ENCODE measurements at regions not wholly inside any gene's neighbourhood (a gene's known extent, or its start where the extent isn't known, plus 50 kb on each side); places are given as distances from the start of the nearest gene placed in this dataset.

DNA sequence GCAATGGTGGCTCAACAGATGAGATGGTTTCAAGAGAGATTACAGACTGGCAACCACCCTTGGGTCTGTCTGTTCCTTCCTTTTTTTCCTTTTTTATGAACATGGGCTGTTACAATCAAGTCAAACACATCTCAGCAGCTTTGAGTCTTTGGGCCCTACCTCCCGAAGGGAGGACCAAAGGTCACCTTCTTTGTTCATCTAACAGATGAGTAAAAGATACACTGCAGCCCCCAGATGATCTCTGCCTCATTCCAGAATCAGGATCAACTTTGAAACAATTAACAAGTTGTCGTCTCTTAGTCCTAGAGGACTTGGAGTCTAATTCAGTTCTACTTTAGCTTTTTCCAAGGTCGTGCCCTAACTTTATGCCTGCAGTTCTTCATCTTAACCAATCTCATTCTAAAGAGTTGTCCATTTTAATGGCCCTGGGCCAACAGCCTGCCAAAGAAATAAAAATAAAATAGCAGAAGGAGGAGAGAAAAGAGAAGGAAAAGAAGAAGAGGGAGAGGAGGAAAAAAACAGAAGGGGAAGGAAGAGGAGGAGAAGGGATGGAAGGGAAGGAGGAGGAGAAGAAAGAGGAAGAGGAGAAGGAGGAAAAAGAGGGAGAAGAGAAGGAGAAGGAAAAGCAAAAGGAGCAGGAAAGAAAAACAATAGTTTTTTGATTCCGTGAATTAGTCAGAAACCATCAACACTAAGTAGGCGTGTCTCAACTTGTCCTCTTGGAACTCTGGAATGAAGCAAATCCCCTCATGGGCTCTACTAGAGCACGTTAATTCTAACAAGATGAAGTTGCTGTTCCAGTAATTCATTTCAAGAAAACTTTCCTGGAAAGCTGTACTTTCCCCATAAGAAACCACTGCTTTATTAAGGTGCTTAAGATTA is 281.2 kb downstream of the FOXO1 start:
- DNase-seq (ENCODE audit: low spot score): no peak

DNA sequence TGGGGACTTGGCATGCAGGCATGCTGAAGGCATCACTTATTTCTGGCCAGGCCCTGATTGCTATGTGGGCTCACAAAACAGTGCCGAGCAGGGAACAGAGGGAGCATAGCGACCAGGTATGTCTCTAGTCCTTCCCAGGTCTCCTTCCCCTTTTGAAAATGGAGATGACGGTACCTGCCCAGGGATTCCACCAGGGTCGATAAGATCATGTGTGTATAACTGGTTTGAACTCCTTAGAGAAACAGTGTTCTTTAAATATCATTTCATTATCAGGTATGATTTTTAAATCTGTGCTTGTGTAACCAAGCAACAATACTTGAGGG is 280.6 kb downstream of the FOXO1 start:
- no peak for DNase-seq (ENCODE audit: low spot score)

DNA sequence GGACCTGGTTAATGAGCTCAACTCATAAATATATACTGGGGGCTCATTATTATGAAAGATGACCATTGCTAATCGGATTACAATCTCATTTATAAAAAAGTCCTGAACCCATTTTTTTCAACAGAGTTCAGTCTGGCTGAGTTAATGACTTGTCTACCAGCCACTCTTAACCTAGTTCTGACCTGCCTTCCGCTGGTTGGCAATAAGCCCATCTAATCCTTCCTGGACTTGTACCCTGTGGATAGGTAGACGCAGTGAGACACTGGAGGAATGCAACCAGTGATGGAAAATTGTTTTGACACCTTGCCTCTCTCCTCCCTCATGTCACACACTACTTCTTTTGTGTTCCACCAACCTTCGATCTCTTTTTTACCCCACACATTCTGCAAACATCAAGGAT is 279.9 kb downstream of the FOXO1 start:
- no peak for DNase-seq (ENCODE audit: low spot score)

DNA sequence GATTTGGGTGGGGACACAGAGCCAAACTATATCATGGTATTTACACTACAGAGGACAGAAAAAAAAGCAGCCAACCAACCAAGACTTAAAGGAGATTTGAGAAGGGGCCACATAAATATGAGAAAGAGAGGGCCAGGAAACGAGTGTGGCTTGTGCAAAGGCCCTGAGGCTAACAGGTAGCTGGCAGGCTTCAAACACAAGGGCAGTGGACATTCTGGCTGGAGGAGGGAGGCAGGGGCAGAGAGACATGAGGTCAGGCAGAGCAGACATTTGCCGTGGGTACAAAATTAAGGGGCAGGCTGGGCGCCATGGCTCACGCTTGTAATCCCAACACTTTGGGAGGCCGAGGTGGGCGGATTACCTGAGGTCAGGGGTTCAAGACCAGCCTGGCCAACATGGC is 278.7 kb downstream of the FOXO1 start:
- DNase-seq (ENCODE audit: low spot score): no peak

DNA sequence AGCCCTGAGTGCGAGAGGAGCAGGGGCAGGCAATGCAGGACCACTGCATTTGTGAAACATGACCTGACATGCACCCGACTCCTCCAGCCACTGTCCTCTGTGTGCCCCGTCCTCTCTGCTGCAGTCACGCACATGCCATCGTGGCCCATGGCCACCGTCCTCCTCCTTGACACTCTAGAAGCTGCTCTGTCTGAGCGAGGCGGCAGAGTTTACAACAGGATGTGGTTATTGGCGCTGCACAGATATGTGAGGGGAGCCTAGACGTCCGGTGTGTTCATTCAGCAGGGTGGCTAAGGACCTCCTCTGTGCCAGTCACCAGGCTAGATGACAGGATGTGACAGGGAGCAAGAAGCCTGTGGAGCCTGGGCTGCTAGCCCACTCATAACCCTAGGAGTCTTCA is 277.8 kb downstream of the FOXO1 start:
- DNase-seq (ENCODE audit: low spot score): no peak

DNA sequence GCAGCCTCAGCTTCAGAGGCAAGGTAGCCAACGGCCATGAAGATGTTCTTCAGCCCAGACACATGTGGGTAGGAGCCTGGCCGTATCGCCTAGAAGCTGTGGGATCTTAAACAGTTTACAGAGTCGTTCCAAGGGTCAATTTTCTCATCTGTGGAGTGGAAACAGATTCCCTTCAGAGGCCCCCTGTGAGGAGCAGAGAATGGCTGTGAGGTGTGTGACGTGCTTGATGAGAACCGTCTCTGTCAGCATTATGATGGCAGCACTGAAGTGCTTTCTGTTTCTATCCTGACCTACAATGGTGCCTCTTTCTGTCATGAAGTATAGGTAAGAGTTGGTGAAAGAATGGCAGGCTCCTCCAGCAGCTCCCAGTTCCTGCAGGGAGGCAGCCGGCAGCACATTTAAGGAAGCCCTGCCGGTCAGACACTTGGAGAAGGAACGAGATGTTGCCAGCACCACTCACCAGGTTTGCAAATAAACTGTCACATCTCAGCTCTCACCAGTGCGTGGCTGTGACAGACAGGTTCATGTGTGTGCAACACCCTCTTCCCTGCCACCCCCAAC is 277.3 kb downstream of the FOXO1 start:
- no peak for DNase-seq (ENCODE audit: low spot score)

DNA sequence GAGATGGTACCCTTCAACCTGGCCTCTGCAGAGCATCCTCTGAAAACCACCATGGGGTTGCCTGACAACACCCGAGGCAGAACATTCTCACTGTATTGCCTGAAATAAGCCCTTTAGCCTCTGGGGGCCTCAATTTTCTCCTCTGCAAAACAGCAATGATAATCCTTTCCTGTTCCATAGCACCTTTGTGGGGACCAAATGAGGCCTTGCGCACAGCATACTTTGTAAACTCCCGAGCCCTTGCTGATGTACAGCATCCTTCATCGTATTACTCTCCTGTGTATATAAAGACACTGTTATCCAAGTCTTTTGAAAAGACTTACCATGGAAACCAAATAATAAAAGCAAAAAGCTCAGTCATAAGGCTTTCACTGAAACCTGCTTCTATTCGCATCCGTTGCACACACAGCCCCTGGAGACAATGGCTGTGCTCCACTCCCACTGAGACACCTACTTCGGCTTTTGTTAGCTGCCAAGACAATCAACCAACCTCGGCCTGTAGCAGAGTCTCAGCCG is 276.0 kb downstream of the FOXO1 start:
- DNase-seq (ENCODE audit: low spot score): no peak

DNA sequence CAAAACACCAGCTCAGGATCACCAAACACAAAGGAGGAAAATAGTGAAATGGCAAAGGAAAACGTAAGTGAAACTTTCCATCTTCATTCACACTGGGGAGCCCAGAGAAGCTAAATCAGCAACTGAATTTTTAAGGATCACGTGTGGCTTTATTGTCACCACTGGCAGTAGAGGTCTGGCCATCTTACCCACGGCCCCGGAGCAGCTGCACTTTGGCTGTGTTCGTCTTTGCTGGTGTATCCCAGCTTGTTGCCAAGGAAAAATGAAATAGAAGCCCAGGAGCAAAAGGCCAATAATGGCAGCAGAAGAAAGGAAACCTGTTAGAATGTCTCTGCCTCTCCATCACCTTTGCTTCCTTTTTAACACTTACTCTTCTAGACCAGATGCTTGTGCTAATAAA is 274.7 kb downstream of the FOXO1 start:
- no peak for DNase-seq (ENCODE audit: low spot score)

DNA sequence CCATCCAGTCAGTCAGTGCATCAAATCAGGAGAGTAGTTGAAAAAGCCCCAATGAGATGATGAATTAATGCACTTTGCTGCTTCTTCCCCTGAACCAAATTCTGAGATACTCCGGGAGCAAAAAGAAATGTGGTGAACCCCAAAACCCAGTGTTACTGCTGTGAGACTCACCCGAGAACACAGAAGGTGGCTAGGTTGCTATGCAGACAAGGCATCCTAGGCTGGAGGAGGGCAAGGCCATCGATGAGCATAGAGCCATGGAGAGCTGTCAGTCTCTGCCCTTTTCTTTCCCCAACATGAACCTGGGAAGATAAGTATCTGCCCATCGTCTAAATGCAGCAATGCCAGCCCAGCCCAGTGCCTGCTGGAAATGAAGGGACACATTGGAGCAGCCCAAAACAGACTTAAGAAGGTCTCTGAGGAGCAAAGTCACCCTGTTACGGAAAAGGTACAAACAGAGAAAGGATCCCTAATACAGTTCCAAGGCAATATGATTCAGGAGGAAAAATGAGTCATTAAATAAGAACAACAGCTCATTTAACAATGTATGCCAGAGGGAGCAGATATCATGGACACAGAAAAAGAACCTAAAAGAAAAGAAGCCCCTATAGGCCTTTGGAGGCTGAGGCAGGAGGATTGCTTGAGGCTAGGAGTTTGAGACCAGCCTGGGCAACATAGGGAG is 272.0 kb downstream of the FOXO1 start:
- no peak for DNase-seq (ENCODE audit: low spot score)

DNA sequence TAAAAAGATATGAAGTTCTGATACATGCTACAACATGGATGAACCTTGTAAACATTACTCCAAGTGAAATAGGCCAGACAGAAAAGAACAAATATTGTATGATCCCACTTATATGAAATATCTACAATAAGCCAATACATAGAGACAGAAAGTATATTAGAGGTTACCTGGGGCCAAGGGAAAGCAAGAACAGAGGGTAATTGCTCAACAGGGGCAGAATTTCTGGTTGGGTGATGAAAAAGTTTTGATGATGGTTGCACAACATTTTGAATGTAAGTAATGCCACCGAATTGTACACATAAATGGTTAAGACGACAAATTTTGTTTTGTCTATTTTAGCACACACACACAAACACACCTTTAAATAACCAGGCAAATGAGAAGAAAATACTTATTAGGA is 268.4 kb downstream of the FOXO1 start:
- DNase-seq (ENCODE audit: low spot score): no peak

DNA sequence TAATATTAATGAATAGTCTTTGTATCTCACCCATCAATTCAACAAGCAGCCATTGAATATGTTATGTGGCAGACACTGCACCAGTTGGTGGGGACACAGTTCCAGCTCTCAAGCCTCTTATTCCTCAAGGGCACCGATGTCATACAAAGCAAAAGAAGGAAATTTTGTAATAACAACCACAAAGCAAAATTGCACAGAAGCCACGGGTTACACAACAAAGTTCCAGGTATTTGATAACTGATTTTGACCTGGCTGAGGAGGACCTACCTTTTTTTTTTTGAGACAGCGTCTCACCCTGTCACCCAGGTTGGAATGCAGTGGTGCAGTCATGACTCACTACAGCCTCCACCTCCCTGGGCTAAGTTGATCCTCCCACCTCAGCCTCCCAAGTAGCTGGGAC is 266.7 kb downstream of the FOXO1 start:
- no peak for DNase-seq (ENCODE audit: low spot score)

DNA sequence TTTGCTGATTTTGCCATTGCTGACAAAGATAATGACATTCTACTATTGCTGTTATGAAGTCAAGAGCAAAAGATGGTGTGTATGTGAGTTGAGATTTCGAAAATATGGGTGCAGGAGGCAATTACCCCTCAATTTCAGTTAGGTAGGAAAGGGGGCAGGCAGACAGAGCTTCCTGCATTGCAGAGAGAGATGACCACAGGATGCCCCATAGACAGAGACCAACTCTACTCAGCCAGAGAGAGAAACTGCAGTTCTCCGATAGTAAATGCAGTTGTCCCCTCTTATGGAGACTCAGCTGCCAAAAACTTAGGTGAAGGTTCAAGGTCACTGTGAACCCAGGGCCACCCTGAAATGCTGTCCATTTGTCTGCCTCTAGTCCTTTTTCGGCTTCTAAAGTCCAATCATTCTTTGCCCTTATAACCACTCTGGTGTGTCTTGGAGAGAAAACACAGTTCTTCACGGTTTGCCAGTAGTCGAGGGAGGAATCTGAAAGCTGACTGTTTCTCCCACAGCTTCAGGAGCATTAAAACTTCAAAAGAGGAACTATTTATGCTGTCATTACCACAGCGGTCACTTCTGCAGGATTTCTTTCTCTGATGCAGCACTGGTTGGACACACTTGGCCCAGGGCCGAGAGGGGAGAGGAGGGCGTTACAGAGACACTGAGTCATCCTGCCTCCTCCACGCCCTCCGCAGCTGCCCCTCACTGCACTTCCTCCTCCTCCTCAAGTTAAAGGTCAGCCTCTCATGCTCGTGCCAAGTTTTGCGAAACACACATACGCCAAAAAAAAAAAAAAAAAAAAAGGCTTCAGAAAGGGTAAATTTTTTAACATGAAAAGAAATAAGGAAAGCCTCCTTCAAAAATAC is 264.3 kb downstream of the FOXO1 start:
- DNase-seq (ENCODE audit: low spot score): no peak

DNA sequence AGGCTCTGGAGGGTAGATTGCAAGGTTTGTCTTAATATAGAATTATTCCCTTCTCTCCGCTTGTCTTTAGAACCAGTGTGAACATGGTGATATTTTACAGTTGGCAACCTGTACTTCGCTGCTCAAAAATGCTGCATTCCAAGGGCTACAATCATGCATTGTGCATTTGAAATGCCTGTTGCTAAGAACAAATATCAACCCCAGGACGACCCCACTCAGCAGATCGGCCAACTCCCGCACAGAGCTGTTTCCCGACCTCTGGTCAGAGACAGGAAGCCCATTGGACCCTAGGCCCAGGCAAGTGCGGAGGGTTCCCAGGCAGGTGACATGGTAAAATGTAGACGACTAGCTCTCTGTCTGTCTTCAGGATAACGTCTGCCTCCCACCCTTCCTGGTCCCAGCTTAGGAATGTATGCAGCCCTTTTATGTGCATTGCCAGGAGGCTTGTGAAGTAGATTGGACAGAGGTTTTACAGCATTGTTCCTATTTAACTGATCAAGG is 263.5 kb downstream of the FOXO1 start:
- no peak for DNase-seq (ENCODE audit: low spot score)

DNA sequence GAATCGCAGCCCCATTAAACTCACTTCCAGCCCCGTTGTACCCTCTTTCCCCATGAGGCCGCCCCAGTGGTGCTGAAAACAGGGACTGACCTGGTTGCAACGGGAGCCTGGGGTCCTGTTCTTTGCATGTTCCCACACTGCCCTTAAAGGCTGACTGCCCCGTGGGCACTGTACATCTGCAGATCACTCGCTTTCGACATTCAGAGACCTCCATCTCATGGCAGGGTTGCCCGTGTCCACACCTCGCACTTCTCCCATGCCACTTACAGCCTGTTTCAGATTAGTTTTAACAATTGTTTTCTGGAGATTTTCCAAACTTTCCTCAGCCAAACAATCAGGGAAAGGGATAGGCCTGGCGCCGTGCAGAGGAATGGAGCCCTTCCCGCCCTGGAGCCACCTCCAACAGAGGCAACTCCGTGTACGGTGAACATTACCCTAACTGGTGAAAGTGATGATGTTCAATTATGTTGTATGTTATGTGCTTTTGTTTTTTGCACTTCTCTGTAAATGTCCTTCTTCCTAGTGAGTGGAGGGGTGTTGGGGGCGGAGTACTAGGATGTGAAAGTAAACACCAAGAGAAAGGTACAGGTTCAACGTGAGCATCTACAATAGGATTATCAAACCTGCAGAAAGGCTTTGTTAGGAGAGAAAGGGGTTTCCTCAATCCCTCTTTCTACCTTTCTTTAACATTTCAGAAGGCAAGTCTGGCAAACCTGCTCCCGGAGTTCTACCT is 262.8 kb downstream of the FOXO1 start:
- no peak for DNase-seq (ENCODE audit: low spot score)

DNA sequence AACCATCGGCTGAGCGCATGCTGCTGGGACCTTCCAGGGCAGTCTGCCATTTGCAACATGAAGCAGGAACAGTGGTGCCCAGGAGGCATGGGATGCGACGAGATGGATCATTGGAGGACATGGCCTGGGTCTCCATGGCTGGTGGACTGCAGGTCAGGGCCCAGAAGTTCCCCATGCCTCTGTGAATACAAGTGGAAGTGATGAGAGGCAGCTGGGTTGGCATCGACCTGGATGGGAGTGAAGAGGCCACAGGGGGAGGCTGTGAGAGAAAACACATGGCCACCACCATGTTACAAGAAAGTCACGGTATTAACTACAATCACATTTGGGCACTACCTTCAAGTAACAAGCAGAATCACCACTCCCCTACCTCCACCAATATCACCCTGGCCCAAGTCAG is 262.0 kb downstream of the FOXO1 start:
- no peak for DNase-seq (ENCODE audit: low spot score)

DNA sequence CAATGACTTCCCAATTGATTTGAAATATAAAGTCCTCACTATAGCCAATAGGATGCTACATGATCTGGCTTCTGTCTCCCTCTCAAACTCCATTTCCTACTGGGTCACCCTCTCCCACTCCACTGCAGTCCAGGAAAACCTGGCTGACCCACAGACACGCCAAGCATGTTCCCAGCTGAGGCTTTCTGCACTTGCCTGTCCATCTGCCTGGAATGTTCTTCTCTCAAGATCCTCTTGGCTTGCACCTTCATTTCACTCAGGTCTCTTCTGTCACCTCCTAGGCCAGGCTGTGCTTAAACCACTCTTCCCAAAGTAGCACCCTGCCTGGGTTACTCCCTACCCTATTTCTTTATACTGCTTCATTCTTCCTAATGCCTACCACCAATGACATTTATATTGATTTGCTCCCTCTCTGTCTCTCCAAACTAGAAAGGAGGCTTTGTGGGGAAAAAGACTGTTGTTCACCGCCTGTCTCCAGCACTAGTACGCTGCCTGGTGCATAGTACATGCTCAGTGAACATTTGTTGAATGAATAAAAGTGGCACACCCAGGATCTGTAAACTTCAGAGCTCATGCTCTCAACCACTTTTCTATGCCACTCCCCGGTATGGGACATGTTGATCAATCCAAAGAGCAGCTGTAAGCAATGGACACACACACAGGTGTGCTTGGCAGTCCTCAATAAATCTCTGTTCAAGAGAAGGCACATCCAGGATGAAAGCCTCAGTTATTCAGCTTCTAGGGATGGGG is 261.3 kb downstream of the FOXO1 start:
- DNase-seq (ENCODE audit: low spot score): no peak

DNA sequence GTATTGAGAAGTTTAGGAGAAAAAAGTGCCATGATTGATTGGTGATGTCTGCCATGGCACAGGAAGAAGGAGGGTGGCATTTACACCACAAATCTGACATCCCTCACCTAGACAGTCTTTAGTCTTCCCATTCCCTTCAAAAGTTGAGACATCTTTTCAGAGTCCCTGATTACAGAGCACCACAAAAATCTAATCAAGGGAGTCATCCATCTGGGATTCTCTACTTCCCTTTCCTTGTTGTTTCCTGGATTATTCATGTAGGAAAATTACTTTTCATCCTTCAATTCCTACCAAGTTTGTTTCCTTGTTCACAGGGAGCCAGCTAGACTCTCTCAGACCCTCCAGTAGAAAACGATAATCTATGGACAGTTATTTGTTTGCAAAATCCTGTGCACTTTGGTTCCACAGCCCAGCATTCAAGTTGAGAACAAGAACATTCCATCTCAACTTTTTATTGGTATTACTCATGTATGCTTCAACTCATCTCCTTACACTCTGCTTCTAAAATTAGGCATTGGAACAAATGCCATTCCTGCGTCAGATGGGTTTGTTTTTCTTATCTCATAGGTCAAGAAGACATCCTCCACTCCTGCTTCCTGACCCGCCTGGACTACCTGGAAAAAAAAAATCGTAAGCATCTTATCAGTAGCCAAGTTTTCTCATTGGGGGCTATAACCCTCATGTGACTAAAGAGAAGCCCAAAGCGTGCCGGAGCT is 259.9 kb downstream of the FOXO1 start:
- no peak for DNase-seq (ENCODE audit: low spot score)

DNA sequence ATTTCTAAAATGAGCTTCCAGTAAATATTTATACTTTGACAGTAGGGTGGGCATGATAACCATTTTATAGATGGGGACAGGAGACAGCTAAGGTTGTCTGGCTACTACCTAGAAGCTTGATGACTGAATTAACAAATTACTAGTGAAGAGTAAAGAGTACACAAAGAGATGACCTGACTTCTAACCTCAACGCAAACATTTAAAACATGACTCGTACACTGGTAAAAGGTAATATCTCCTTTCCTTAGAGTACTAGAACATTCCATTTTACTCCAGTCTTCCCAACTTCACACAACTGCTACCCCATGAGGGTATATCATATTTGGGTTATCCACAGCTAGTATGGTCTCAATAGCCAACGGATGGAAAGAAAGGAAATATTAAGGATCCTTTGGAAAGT is 258.9 kb downstream of the FOXO1 start:
- no peak for DNase-seq (ENCODE audit: low spot score)

DNA sequence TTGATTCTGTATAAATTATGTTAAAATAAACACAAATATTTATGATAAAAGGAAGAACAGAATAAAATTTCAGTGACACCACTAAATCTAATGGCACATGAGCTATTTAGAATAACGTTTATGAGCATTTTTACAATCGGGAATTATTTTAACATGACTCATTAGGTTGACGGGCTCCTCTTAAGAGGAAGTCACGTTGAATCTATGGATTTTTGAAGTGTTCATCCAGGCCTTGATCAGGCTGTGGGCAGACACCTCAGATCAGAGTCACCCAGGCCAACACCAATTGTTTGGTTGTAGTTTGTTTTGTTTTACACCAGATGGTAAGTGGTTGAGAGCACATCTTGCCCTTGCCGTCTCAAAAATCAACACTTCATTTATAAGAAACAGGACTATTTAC is 257.8 kb downstream of the FOXO1 start:
- DNase-seq (ENCODE audit: low spot score): no peak

DNA sequence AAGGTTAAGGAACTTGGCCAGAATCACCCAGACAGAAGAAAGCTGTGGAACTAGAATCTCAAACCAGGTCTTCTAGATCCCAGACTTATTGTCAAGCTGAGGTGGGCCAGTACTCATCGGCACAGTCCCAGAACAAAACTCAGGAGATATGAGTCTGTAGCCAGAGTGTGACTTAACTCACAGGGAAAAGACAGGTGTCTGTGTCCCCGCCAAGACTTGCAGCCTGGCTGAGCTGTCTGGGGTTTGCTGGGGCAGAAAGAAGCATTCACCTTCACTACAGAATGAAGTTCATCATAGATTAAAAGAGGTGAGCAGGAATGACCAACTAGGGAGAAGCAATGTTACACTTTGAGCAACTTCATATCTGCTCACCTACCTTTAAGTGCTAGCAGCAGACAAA is 257.2 kb downstream of the FOXO1 start:
- DNase-seq (ENCODE audit: low spot score): no peak
